SK-N-SH (cell line): ENCODE measurements at regions not wholly inside any gene's neighbourhood (a gene's known extent, or its start where the extent isn't known, plus 50 kb on each side); places are given as distances from the start of the nearest gene placed in this dataset.

Experiments
- CTCF ChIP-seq: fragments of 200-600 bp; sonication (generic); IDR thresholded peaks from 2 replicates; pipeline ENCODE4 v1.6.1; 2017; ENCODE audit warnings: antibody characterized with exemption, mild to moderate bottlenecking, moderate library complexity
- GABPA ChIP-seq: IDR thresholded peaks from 2 replicates; pipeline ENCODE4 v1.4.0; 2012; ENCODE audit warnings: low read depth, mild to moderate bottlenecking
- NRF1 ChIP-seq: IDR thresholded peaks from 2 replicates; pipeline ENCODE4 v1.6.1; 2012; ENCODE audit warnings: low read depth, mild to moderate bottlenecking, low read length
- RCOR1 ChIP-seq: fragments of 150-350 bp; IDR thresholded peaks from 2 replicates; pipeline ENCODE4 v1.6.1; 2017; ENCODE audit warnings: antibody characterized with exemption, low read length
- REST ChIP-seq: IDR thresholded peaks from 2 replicates; pipeline ENCODE4 v1.6.1; 2012; ENCODE audit warnings: mild to moderate bottlenecking, low read depth, low read length, moderate library complexity
- TCF12 ChIP-seq: IDR thresholded peaks from 2 replicates; pipeline ENCODE4 v1.4.0; 2012
- ZBTB33 ChIP-seq: IDR thresholded peaks from 2 replicates; pipeline ENCODE4 v1.4.0; 2012; ENCODE audit warnings: low read depth, borderline replicate concordance

- no peak for TF ChIP-seq RCOR1
- no peak for TF ChIP-seq ZBTB33
- no peak for TF ChIP-seq CTCF
- no peak for TF ChIP-seq REST
- no peak for TF ChIP-seq NRF1
- TF ChIP-seq TCF12: no peak
- TF ChIP-seq GABPA: no peak
These were observed 139.5 kb upstream of the BEND6 start for GRCh38 chr6:56815436-56815835.
